H1 (cell line): ENCODE measurements at regions not wholly inside any gene's neighbourhood (a gene's known extent, or its start where the extent isn't known, plus 50 kb on each side); places are given as distances from the start of the nearest gene placed in this dataset.

Source experiments
- CTCF ChIA-PET: fragments of 300-600 bp; sonication (Branson Sonifier 250); formaldehyde crosslinking; loops from one replicate; lab custom pipeline; 2021; ENCODE audit not compliant: partially characterized antibody; lab: Charles Lee
- POLR2A ChIA-PET: fragments of 300-600 bp; sonication (Branson Sonifier 250); formaldehyde crosslinking; loops from one replicate; lab custom pipeline; 2021; ENCODE audit warnings: inconsistent platforms; ENCODE audit not compliant: partially characterized antibody; lab: Charles Lee
- DNase-seq, 2 experiments: peaks; one replicate each; pipeline versions ENCODE4 v3.0.0 to v3.0.0-alpha.2; 2010 to 2022; ENCODE audit warnings: low spot score in 2 of 2, low read depth in 1 of 2, mixed read lengths in 1 of 2
- FAIRE-seq: peaks from 2 replicates; lab custom pipeline; 2011; peaks lifted over from hg19 to GRCh38; lab: Jason Lieb, UNC
- H2AFZ ChIP-seq: 2 replicates; pipeline ENCODE4 v1.8.1; 2012; ENCODE audit warnings: low read length, inconsistent platforms
- H2AK5ac ChIP-seq: 2 replicates; pipeline ENCODE4 v1.6.1; 2013; ENCODE audit warnings: low read depth, low read length
- H2BK120ac ChIP-seq: replicated peaks from 2 replicates; pipeline ENCODE3; 2013; ENCODE audit warnings: low read depth, low read length, inconsistent platforms
- H2BK12ac ChIP-seq: 2 replicates; pipeline ENCODE4 v1.6.1; 2013; ENCODE audit warnings: low read depth, low read length
- H2BK15ac ChIP-seq: 2 replicates; pipeline ENCODE4 v1.6.1; 2013; ENCODE audit warnings: low read length
- H2BK20ac ChIP-seq: 2 replicates; pipeline ENCODE4 v1.6.1; 2013; ENCODE audit warnings: low read length
- H2BK5ac ChIP-seq: 2 replicates; pipeline ENCODE4 v1.6.1; 2013; ENCODE audit warnings: low read depth, low read length
- H3K14ac ChIP-seq: 2 replicates; pipeline ENCODE4 v1.6.1; 2013; ENCODE audit warnings: inconsistent platforms; ENCODE audit not compliant: insufficient read length
- H3K18ac ChIP-seq: 2 replicates; pipeline ENCODE4 v1.6.1; 2013; ENCODE audit warnings: low read length; ENCODE audit errors: extremely low read depth
- H3K23ac ChIP-seq: 2 replicates; pipeline ENCODE4 v1.6.1; 2013; ENCODE audit warnings: inconsistent platforms; ENCODE audit not compliant: insufficient read length
- H3K23me2 ChIP-seq: 2 replicates; pipeline ENCODE4 v1.6.1; 2013; ENCODE audit warnings: low read depth, low read length
- H3K27ac ChIP-seq: 2 replicates; pipeline ENCODE4 v1.6.1; 2011; ENCODE audit warnings: low read depth, low read length, inconsistent platforms
- H3K27me3 ChIP-seq, 4 experiments: replicated peaks in 1 of 4; 1 replicate in 1 of 4; 2 replicates in 3 of 4; pipeline versions ENCODE4 v1.6.1 to v1.8.1; 2011 to 2013; ENCODE audit warnings: low read length in 3 of 4, mild to moderate bottlenecking in 3 of 4, inconsistent platforms in 2 of 4, mixed read lengths in 2 of 4, moderate library complexity in 1 of 4; ENCODE audit not compliant: control insufficient read depth in 3 of 4, insufficient read depth in 3 of 4; ENCODE audit errors: extremely low read depth in 1 of 4
- H3K36me3 ChIP-seq, 4 experiments: 2 replicates each; pipeline versions ENCODE4 v1.6.1 to v1.8.1; 2011 to 2013; ENCODE audit warnings: mild to moderate bottlenecking in 4 of 4, low read length in 3 of 4, moderate library complexity in 2 of 4, control low read depth in 1 of 4, inconsistent platforms in 1 of 4; ENCODE audit not compliant: insufficient read depth in 4 of 4, control insufficient read depth in 2 of 4
- H3K4ac ChIP-seq: replicated peaks from 2 replicates; pipeline ENCODE3; 2013; ENCODE audit warnings: low read length, low read depth, mixed read lengths, inconsistent platforms; ENCODE audit not compliant: insufficient read length
- H3K4me1 ChIP-seq, 4 experiments: replicated peaks in 1 of 4; 1 replicate in 1 of 4; 2 replicates in 3 of 4; pipeline versions ENCODE4 v1.6.1 to v1.8.1; 2011 to 2013; ENCODE audit warnings: low read length in 3 of 4, inconsistent platforms in 2 of 4, mixed read lengths in 1 of 4; ENCODE audit not compliant: insufficient read depth in 4 of 4, control insufficient read depth in 3 of 4
- H3K4me2 ChIP-seq, 2 experiments: 2 replicates each; pipeline versions ENCODE4 v1.6.1 to v1.8.1; 2011 to 2013; ENCODE audit warnings: low read depth in 2 of 2, low read length in 2 of 2, control low read depth in 1 of 2, inconsistent platforms in 1 of 2, mild to moderate bottlenecking in 1 of 2; ENCODE audit not compliant: insufficient read depth in 1 of 2
- H3K4me3 ChIP-seq, 4 experiments: fragments of 200-600, 300-600 bp in 1 of 4; sonication (generic), shearing (Covaris generic), sonication (Bioruptor Twin) in 1 of 4; 2 replicates each; pipeline versions ENCODE4 v1.5.1 to v1.8.1; 2011 to 2016; ENCODE audit warnings: low read length in 4 of 4, low read depth in 3 of 4, control low read depth in 2 of 4, inconsistent platforms in 2 of 4, mild to moderate bottlenecking in 2 of 4, mixed read lengths in 1 of 4, moderate library complexity in 1 of 4; ENCODE audit not compliant: insufficient read depth in 2 of 4; ENCODE audit errors: extremely low read depth in 1 of 4
- H3K56ac ChIP-seq: replicated peaks from 2 replicates; pipeline ENCODE3; 2013; ENCODE audit warnings: low read depth, mild to moderate bottlenecking, mixed read lengths, low read length, inconsistent platforms; ENCODE audit not compliant: insufficient read length
- H3K79me1 ChIP-seq: 2 replicates; pipeline ENCODE4 v1.6.1; 2013; ENCODE audit warnings: low read depth, low read length, control low read depth
- H3K79me2 ChIP-seq, 2 experiments: 2 replicates each; pipeline versions ENCODE4 v1.6.1 to v1.8.1; 2012 to 2013; ENCODE audit warnings: low read length in 2 of 2, mild to moderate bottlenecking in 2 of 2, inconsistent platforms in 1 of 2; ENCODE audit not compliant: insufficient read depth in 2 of 2, control insufficient read depth in 1 of 2
- H3K9ac ChIP-seq, 4 experiments: replicated peaks in 1 of 4; 1 replicate in 1 of 4; 2 replicates in 3 of 4; pipeline versions ENCODE4 v1.6.1 to v1.8.1; 2011 to 2013; ENCODE audit warnings: low read depth in 3 of 4, low read length in 3 of 4, control low read depth in 2 of 4, mild to moderate bottlenecking in 2 of 4, moderate library complexity in 2 of 4, inconsistent platforms in 1 of 4; ENCODE audit errors: extremely low read depth in 1 of 4
- H3K9me3 ChIP-seq, 2 experiments: 2 replicates each; pipeline versions ENCODE4 v1.6.1 to v1.8.1; 2012 to 2013; ENCODE audit warnings: mild to moderate bottlenecking in 2 of 2, moderate library complexity in 2 of 2, control low read depth in 1 of 2, inconsistent platforms in 1 of 2, low read depth in 1 of 2, low read length in 1 of 2, mixed read lengths in 1 of 2; ENCODE audit not compliant: insufficient read depth in 2 of 2
- H4K20me1 ChIP-seq, 2 experiments: replicated peaks in 1 of 2; 2 replicates each; pipeline versions ENCODE3 to v1.8.1; 2011 to 2013; ENCODE audit warnings: inconsistent platforms in 2 of 2, low read length in 2 of 2, mild to moderate bottlenecking in 1 of 2; ENCODE audit not compliant: insufficient read depth in 2 of 2, control insufficient read depth in 1 of 2
- H4K5ac ChIP-seq: 2 replicates; pipeline ENCODE4 v1.6.1; 2013; ENCODE audit warnings: low read length, low read depth, mixed read lengths, inconsistent platforms; ENCODE audit not compliant: insufficient read length
- H4K8ac ChIP-seq: 2 replicates; pipeline ENCODE4 v1.8.0; 2013; ENCODE audit warnings: mild to moderate bottlenecking, moderate library complexity, low read length, inconsistent platforms; ENCODE audit not compliant: insufficient read depth; ENCODE audit errors: extremely low read depth
- H4K91ac ChIP-seq: replicated peaks from 2 replicates; pipeline ENCODE3; 2013; ENCODE audit warnings: low read length, mixed read lengths, inconsistent platforms; ENCODE audit not compliant: insufficient read length
- ATF2 ChIP-seq: IDR thresholded peaks from 2 replicates; pipeline ENCODE4 v1.6.1; 2012; ENCODE audit warnings: low read length, inconsistent platforms
- CTBP2 ChIP-seq: IDR thresholded peaks from 2 replicates; pipeline ENCODE4 v1.7.0; 2011; ENCODE audit warnings: borderline replicate concordance, mild to moderate bottlenecking, moderate library complexity, mixed read lengths, low read length; ENCODE audit not compliant: insufficient read depth, insufficient read length
- JUN ChIP-seq: IDR thresholded peaks from 2 replicates; pipeline ENCODE4 v1.6.1; 2011; ENCODE audit warnings: low read depth, mild to moderate bottlenecking, improper control_type of control experiment, low read length
- JUND ChIP-seq: IDR thresholded peaks from 2 replicates; pipeline ENCODE4 v1.6.1; 2011; ENCODE audit warnings: mild to moderate bottlenecking, improper control_type of control experiment, low read length
- PHF8 ChIP-seq: fragments of 200-600 bp; sonication (generic); conservative IDR thresholded peaks from 2 replicates; pipeline ENCODE4 v1.7.1; 2012; ENCODE audit warnings: low read depth, mild to moderate bottlenecking, inconsistent platforms, low read length, moderate library complexity
- RFX5 ChIP-seq: IDR thresholded peaks from 2 replicates; pipeline ENCODE4 v1.6.1; 2011; ENCODE audit warnings: low read depth, low read length, improper control_type of control experiment, borderline replicate concordance
- WGBS, 2 experiments: shearing (Covaris generic) in 1 of 2; methylation state at CpG; one replicate each; pipeline versions ENCODE4 v1.1.6 to v1.1.7; 2013 to 2015; ENCODE audit warnings: low lambda C conversion rate in 2 of 2, mixed read lengths in 2 of 2, inconsistent platforms in 1 of 2, low coverage in 1 of 2, missing lambda C conversion rate in 1 of 2; ENCODE audit not compliant: insufficient replicate concordance in 2 of 2, insufficient coverage in 1 of 2, insufficient read length in 1 of 2; ENCODE audit errors: extremely low coverage in 1 of 2, missing lambda C conversion rate in 1 of 2; 5-methylcytosine and 5-hydroxymethylcytosine counted together

- H2AFZ ChIP-seq = no peak overlapping the region
- H2BK12ac ChIP-seq = no peak overlapping the region
- no peak overlapping the region for H3K4me2 ChIP-seq
- no peak overlapping the region for H4K5ac ChIP-seq
- no peaks in the 10 kb centered on the region for H3K9me3 ChIP-seq
- no peak overlapping the region for H3K4me3 ChIP-seq
- CTCF ChIA-PET = interaction anchor here (1.3 kb wide), 1 partner anchor 10 kb away, joined by 4 read pairs; no protein-coding TSS in a partner anchor
- H3K9ac ChIP-seq = no peak overlapping the region
- no peaks in the 10 kb centered on the region for H3K79me2 ChIP-seq
- H3K36me3 ChIP-seq = no peaks in the 10 kb centered on the region
- no peaks in the 10 kb centered on the region for H3K79me1 ChIP-seq
- no peaks in the 10 kb centered on the region for H3K4me1 ChIP-seq
- no peak overlapping the region for H2AK5ac ChIP-seq
- no peak overlapping the region for H2BK15ac ChIP-seq
- no peak overlapping the region for H2BK20ac ChIP-seq
- H3K23ac ChIP-seq = no peak overlapping the region
- no peaks in the 10 kb centered on the region for H3K27me3 ChIP-seq
- no peak for FAIRE-seq
- no peak for DNase-seq
- no peak overlapping the region for H3K18ac ChIP-seq
- TF ChIP-seq PHF8 (no peak), JUN (no peak), RFX5 (no peak), ATF2 (no peak), JUND (no peak), CTBP2 (no peak)
- H3K23me2 ChIP-seq = no peaks in the 10 kb centered on the region
- H3K14ac ChIP-seq = no peak overlapping the region
- H2BK120ac ChIP-seq = no peak overlapping the region
- no peak overlapping the region for H3K56ac ChIP-seq
- POLR2A ChIA-PET = interaction anchor here (0.6 kb wide), 1 partner anchor 81 kb away, joined by 3 read pairs; no protein-coding TSS in a partner anchor
- no peaks in the 10 kb centered on the region for H4K20me1 ChIP-seq
- no peak overlapping the region for H4K91ac ChIP-seq
- 96% methylated on average over 3 of the region's 3 CpGs; no CpG with 5 or more reads in 1 of the 2 experiments for WGBS, 2 experiments
- no peak overlapping the region for H4K8ac ChIP-seq
- H3K27ac ChIP-seq = no peak overlapping the region
- no peak overlapping the region for H3K4ac ChIP-seq
- H2BK5ac ChIP-seq = no peak overlapping the region
Measured at GRCh38 chr6:9066726-9067125, 631.4 kb upstream of the SLC35B3 start.
